Lower leg skin (tissue), 4 donors: ENCODE measurements at regions not wholly inside any gene's neighbourhood (a gene's known extent, or its start where the extent isn't known, plus 50 kb on each side); places are given as distances from the start of the nearest gene placed in this dataset.

ENCODE experiments used
- DNase-seq, 2 donors: peaks; one replicate each; pipeline ENCODE4 v3.0.0-alpha.2; 2019; ENCODE audit warnings: low spot score in 2 of 2
- H3K4me3 ChIP-seq: fragments of 200-600 bp; sonication (generic); 2 replicates; pipeline ENCODE4 v1.5.1; 2017; ENCODE audit warnings: mild to moderate bottlenecking, low read depth; ENCODE audit not compliant: poor library complexity, severe bottlenecking
- POLR2A ChIP-seq, 2 donors: fragments of 450-650 bp; IDR thresholded peaks; one replicate each; pipeline ENCODE4 v1.6.1; 2016 to 2017; ENCODE audit warnings: antibody characterized with exemption in 2 of 2, mild to moderate bottlenecking in 1 of 2, moderate library complexity in 1 of 2
- WGBS, 2 donors: methylation state at CpG; one replicate each; pipeline ENCODE4 v1.1.5; 2018; 5-methylcytosine and 5-hydroxymethylcytosine counted together
- intact Hi-C: fragments of 100-400 bp; cut with DNase I; formaldehyde crosslinking; loops from one replicate; pipeline ENCODE4 v1.15.0; 2023; ENCODE audit warnings: low total_unique reads
- TF ChIP-seq, protein P1 (sequence below), 3 donors: fragments of 450-650 bp; IDR thresholded peaks; one replicate each; pipeline ENCODE4 v1.5.1; 2016; ENCODE audit warnings: antibody characterized with exemption in 3 of 3, mild to moderate bottlenecking in 3 of 3, moderate library complexity in 2 of 3

DNA sequence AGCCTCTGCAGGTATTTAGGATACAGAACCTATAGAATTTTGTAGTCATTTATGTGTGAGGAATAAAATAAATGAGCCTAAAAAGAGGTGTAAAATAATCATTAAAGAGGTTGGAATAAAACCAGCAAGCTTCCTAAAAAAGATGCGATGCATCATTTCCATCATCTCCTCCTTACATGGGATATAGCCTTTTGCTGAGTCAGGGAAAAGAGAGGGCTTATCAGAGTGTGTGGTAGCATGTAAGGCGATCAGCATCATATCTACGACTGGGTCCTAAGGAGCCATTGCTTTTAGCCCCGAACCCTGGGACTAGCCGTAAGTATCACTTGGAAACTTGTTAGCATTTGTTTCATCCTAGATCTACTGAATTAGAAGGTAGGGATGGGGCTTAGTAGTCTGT is 94.9 kb downstream of the DTWD1 start:
- 76 to 93% methylated on average over 5 of the region's 5 CpGs for WGBS, 2 donors
- intact Hi-C loops: no loop called here
- H3K4me3 ChIP-seq: no peak overlapping the region
- TF ChIP-seq POLR2A (IDR thresholded peaks at IDR 0.05): no peak
- TF ChIP-seq, protein P1, sequence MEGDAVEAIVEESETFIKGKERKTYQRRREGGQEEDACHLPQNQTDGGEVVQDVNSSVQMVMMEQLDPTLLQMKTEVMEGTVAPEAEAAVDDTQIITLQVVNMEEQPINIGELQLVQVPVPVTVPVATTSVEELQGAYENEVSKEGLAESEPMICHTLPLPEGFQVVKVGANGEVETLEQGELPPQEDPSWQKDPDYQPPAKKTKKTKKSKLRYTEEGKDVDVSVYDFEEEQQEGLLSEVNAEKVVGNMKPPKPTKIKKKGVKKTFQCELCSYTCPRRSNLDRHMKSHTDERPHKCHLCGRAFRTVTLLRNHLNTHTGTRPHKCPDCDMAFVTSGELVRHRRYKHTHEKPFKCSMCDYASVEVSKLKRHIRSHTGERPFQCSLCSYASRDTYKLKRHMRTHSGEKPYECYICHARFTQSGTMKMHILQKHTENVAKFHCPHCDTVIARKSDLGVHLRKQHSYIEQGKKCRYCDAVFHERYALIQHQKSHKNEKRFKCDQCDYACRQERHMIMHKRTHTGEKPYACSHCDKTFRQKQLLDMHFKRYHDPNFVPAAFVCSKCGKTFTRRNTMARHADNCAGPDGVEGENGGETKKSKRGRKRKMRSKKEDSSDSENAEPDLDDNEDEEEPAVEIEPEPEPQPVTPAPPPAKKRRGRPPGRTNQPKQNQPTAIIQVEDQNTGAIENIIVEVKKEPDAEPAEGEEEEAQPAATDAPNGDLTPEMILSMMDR (IDR thresholded peaks at IDR 0.05): no peak
- no peak for DNase-seq

GRCh38 chr15:49718234-49718633 is 97.4 kb downstream of the DTWD1 start:
- no peak for DNase-seq
- H3K4me3 ChIP-seq: no peak overlapping the region
- 41 to 61% methylated on average over 2 of the region's 2 CpGs for WGBS, 2 donors
- TF ChIP-seq, protein P1 (IDR thresholded peaks at IDR 0.05): no peak
- TF ChIP-seq POLR2A (IDR thresholded peaks at IDR 0.05): no peak
- intact Hi-C loops: no loop called here

- 75% methylated on average over 3 of the region's 3 CpGs for WGBS, 2 donors
- no peak for TF ChIP-seq POLR2A (IDR thresholded peaks at IDR 0.05)
- TF ChIP-seq, protein P1 (IDR thresholded peaks at IDR 0.05): no peak
- H3K4me3 ChIP-seq: no peak overlapping the region
- DNase-seq: no peak
- intact Hi-C loops: no loop called here
These were observed 98.0 kb downstream of the DTWD1 start for GRCh38 chr15:49718846-49719245.

GRCh38 chr15:49720261-49720660 is 99.4 kb downstream of the DTWD1 start:
- DNase-seq: no peak
- intact Hi-C loops: no loop called here
- 79 to 80% methylated on average over 3 of the region's 3 CpGs for WGBS, 2 donors

DNA sequence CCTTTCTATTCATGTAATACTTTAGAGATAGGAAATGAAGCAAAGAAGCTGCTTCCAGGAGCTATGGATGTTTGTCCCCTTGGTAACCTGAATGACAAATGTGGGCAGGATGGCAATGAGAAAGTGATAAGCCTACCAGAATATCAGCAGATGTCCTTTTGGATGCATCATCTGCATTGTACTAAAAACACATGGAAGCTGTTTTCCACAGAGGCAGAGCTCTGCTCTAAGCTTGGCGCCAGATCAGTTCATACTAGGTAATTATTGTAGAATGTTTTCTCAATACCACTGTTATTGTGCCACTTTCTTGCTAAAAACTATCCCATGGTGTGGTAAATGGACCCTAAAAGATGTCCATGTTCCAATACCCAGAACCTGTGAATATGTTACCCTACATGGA is 100.2 kb downstream of the DTWD1 start:
- no peak for TF ChIP-seq POLR2A (IDR thresholded peaks at IDR 0.05)
- TF ChIP-seq, protein P1 (IDR thresholded peaks at IDR 0.05): no peak
- DNase-seq: no peak
- intact Hi-C loops: no loop called here
- H3K4me3 ChIP-seq: no peak overlapping the region
- 87 to 92% methylated on average over 1 of the region's 1 CpG for WGBS, 2 donors

More at GRCh38 chr15:49720261-49720660, 99.4 kb downstream of the DTWD1 start:
- H3K4me3 ChIP-seq: no peak overlapping the region
- no peak for TF ChIP-seq POLR2A (IDR thresholded peaks at IDR 0.05)
- TF ChIP-seq, protein P1 (IDR thresholded peaks at IDR 0.05): no peak

- WGBS, 2 donors: 88 to 97% methylated on average over 1 of the region's 1 CpG
- no peak overlapping the region for H3K4me3 ChIP-seq
- DNase-seq: no peak
- no peak for TF ChIP-seq POLR2A (IDR thresholded peaks at IDR 0.05)
- TF ChIP-seq, protein P1 (IDR thresholded peaks at IDR 0.05): no peak
- intact Hi-C loops: no loop called here
These were observed 100.8 kb downstream of the DTWD1 start for GRCh38 chr15:49721621-49722020.
